Colonic mucosa (tissue), 4 donors: ENCODE measurements at regions not wholly inside any gene's neighbourhood (a gene's known extent, or its start where the extent isn't known, plus 50 kb on each side); places are given as distances from the start of the nearest gene placed in this dataset.

Experiments
- DNase-seq: peaks from one replicate; pipeline ENCODE4 v3.0.0-alpha.2; 2020
- H3K27ac ChIP-seq: fragments of 200-600 bp; one replicate; pipeline ENCODE4 v1.8.0; 2021
- H3K27me3 ChIP-seq: fragments of 200-600 bp; one replicate; pipeline ENCODE4 v1.8.0; 2021
- H3K36me3 ChIP-seq: fragments of 200-600 bp; one replicate; pipeline ENCODE4 v1.8.0; 2021
- H3K4me1 ChIP-seq: fragments of 200-600 bp; one replicate; pipeline ENCODE4 v1.8.0; 2021; ENCODE audit warnings: mild to moderate bottlenecking
- H3K4me3 ChIP-seq: fragments of 200-600 bp; one replicate; pipeline ENCODE4 v1.8.0; 2021
- H3K9ac ChIP-seq, 2 donors: one replicate each; pipeline ENCODE4 v1.7.0; 2013; ENCODE audit warnings: control low read depth in 2 of 2, low read depth in 2 of 2, low read length in 2 of 2
- H3K9me3 ChIP-seq: fragments of 200-600 bp; one replicate; pipeline ENCODE4 v1.8.0; 2021
- CTCF ChIP-seq: fragments of 200-600 bp; IDR thresholded peaks from one replicate; pipeline ENCODE4 v1.8.0; 2022; ENCODE audit warnings: antibody characterized with exemption, mild to moderate bottlenecking
- intact Hi-C: fragments of 100-400 bp; cut with DNase I; formaldehyde crosslinking; loops from one replicate; pipeline ENCODE4 v1.14.1; 2022
- donor health status: healthy.
- donor health status: DM: no; HTN: no; CAD: no.
- donor health status: DM: no; HTN: no; CAD: no.

GRCh38 chr4:116015549-116015948, 902.1 kb upstream of the NDST4 start:
- Histone ChIP-seq H3K27me3 (no peaks in the 10 kb centered on the region), H3K9me3 (peaks cover 4% of the 10 kb centered on the region), H3K4me3 (no peak overlapping the region), H3K36me3 (no peaks in the 10 kb centered on the region), H3K27ac (no peak overlapping the region), H3K9ac (no peak overlapping the region), H3K4me1 (no peaks in the 10 kb centered on the region)
- no peak for DNase-seq
- intact Hi-C loops: no loop called here
- TF ChIP-seq CTCF: no peak

GRCh38 chr4:116015062-116015461, 901.6 kb upstream of the NDST4 start:
- no peak overlapping the region for H3K4me3 ChIP-seq
- no peak overlapping the region for H3K27ac ChIP-seq
- no peaks in the 10 kb centered on the region for H3K36me3 ChIP-seq
- no peak overlapping the region for H3K9ac ChIP-seq
- no peak for DNase-seq
- no peak for TF ChIP-seq CTCF
- no peaks in the 10 kb centered on the region for H3K4me1 ChIP-seq
- intact Hi-C loops: no loop called here
- no peaks in the 10 kb centered on the region for H3K27me3 ChIP-seq
- H3K9me3 ChIP-seq: peaks cover 4% of the 10 kb centered on the region

GRCh38 chr4:116010923-116011322, 897.5 kb upstream of the NDST4 start:
- Histone ChIP-seq H3K36me3 (no peaks in the 10 kb centered on the region), H3K4me1 (no peaks in the 10 kb centered on the region), H3K4me3 (no peak overlapping the region), H3K9ac (no peak overlapping the region), H3K27me3 (no peaks in the 10 kb centered on the region), H3K9me3 (peaks cover 4% of the 10 kb centered on the region), H3K27ac (no peak overlapping the region)
- intact Hi-C loops: no loop called here
- DNase-seq: no peak
- TF ChIP-seq CTCF: no peak

GRCh38 chr4:116005806-116006088, 892.3 kb upstream of the NDST4 start:
- H3K4me3 ChIP-seq: no peak overlapping the region
- H3K27ac ChIP-seq: no peak overlapping the region
- intact Hi-C loops: no loop called here
- H3K4me1 ChIP-seq: no peaks in the 10 kb centered on the region
- no peak for TF ChIP-seq CTCF
- no peaks in the 10 kb centered on the region for H3K27me3 ChIP-seq
- no peak overlapping the region for H3K9ac ChIP-seq
- no peaks in the 10 kb centered on the region for H3K36me3 ChIP-seq
- H3K9me3 ChIP-seq: no peaks in the 10 kb centered on the region
- DNase-seq: no peak

- no peaks in the 10 kb centered on the region for H3K36me3 ChIP-seq
- no peak for TF ChIP-seq CTCF
- no peak for DNase-seq
- no peaks in the 10 kb centered on the region for H3K4me1 ChIP-seq
- intact Hi-C loops: no loop called here
- no peak overlapping the region for H3K27ac ChIP-seq
- no peaks in the 10 kb centered on the region for H3K9me3 ChIP-seq
- H3K9ac ChIP-seq: no peak overlapping the region
- H3K27me3 ChIP-seq: no peaks in the 10 kb centered on the region
- no peak overlapping the region for H3K4me3 ChIP-seq
Measured at GRCh38 chr4:116005037-116005805, 891.8 kb upstream of the NDST4 start.
